Right hindlimb (tissue), 1 donor: ENCODE measurements at regions not wholly inside any gene's neighbourhood (a gene's known extent, or its start where the extent isn't known, plus 50 kb on each side); places are given as distances from the start of the nearest gene placed in this dataset.

Source experiments
- DNase-seq: peaks from one replicate; pipeline ENCODE4 v3.0.0-alpha.2; 2018

DNA sequence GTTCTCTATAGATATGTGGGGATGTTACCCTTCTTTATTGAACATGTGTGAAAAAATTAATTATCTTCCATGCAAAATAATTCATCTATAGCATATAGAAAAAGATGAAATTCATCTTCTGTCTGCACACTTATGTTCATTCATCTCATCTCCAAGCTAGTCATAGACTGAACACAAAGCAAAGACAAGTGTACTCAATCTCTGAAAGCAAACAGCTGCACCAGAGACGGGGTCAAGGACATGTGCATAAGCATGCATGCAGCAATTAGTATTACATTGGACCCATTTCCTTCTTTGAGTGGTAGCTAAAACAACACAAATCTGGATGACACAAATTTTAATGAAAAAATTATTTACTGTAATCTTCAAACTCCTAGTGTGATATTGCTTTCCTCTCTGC lies 547.0 kb upstream of the COX7C start:
- no peak for DNase-seq

- DNase-seq: no peak
These were observed 543.4 kb upstream of the COX7C start for GRCh38 chr5:86074297-86074696.

DNA sequence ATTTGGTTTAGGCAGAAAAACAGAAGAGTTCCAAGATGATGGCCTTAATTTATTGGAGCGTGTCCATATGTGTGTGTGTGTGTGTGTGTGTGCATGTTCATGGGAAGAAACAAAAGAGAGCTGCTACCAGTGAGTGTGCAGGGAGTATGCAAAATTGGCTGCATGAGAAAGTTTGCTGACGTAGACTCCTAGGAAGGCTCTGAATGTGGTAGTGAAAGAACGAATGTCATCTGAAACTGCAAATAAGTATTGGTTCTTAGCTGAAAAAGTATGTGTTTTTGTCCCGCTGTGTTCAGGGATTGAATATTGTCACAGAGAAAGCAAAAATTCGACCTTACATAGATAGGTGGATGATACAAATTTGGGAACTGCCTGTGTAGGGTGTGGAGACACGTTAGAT lies 542.6 kb upstream of the COX7C start:
- no peak for DNase-seq

DNA sequence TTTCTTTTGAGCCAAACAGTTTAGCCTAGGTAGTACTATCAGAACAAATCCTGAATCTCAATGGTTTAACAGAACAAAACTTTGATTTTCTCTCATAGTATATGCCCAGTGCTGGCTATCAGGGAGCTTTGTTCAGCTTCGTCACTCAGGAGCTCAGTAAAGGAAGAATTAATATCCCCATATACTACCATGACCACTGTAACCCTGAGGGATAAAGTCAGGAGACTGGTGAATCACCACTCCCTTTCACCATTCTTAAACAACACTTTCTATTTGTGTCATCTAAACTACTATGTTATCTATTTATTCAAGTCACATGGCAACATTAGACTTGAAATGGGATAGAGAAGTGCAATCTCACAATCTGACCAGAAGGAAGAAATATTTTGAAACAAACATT lies 522.6 kb upstream of the COX7C start:
- DNase-seq: no peak

- no peak for DNase-seq
These were observed 515.8 kb upstream of the COX7C start for GRCh38 chr5:86101966-86102365.

DNA sequence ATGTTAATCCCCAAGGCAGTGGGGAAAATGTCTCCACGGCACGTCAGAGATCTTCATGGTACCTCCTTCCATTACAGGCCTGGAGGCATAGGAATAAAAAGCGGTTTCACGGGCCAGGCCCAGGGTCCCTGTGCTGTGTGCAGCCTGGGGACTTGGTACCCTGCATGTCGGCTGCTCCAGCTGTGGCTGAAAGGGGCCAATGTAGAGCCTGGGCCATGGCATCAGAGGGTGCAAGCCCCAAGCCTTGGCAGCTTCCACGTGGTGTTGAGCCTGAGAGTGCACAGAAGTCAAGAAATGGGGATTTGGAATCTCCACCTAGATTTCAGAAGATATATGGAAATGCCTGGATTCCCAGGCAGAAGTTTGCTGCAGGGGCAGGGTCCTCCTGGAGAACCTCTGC lies 508.9 kb upstream of the COX7C start:
- DNase-seq: no peak

DNA sequence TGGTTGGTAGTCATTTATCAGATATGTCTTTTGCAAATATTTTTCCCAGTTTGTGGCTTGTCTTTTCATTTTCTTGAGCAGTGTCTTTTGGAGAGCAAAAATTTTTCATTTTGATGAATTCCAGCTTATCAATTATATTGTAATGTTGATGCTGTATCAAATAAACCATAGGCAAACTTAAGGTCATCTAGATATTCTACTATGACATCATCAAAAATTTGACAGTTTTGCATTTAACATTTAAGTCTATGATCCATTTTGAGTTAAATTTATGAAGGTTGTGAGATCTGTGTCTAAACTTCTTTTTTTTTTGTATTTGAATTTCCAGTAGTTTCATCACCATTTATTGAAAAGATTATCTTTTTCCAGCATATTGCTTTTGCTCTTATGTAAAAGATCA lies 505.5 kb upstream of the COX7C start:
- DNase-seq: no peak

DNA sequence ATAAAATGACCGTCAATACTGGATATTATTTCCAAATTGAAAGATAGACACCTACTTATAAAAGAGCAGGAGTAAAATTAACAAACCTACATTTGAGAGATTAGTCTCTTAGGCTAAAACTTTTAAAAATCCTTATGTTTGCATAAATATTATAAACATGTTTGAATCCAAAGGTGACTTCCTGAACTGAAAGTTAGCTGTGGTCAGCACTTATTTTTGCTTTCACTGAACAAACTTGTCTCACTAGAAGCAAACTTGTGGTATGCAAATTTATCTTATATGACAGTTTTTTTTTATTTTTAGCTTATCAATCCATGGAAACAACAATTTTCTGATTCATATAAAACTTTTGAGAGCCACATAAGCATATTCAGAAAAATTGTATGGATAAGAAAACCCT lies 502.6 kb upstream of the COX7C start:
- DNase-seq: no peak

GRCh38 chr5:86118542-86118941 lies 499.2 kb upstream of the COX7C start:
- DNase-seq: no peak

DNA sequence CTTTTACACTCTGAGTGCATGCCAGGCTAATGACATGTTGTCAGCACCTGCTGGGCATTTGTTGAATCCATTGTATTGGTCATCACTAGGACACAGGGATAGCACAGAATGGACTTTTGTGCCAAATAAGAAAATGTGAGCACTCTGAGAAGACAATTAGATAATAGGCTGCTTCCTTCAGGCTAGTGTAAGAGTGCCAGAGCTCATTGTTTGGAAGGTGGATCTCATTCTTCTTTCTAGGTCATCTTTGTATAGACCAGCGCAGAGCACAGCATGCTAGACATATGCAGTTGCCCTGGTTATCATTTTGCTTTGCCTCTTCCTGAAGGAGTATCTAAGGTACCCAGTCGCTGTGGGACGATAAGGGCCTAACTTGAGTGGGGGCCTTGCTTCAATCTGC lies 493.4 kb upstream of the COX7C start:
- no peak for DNase-seq

DNA sequence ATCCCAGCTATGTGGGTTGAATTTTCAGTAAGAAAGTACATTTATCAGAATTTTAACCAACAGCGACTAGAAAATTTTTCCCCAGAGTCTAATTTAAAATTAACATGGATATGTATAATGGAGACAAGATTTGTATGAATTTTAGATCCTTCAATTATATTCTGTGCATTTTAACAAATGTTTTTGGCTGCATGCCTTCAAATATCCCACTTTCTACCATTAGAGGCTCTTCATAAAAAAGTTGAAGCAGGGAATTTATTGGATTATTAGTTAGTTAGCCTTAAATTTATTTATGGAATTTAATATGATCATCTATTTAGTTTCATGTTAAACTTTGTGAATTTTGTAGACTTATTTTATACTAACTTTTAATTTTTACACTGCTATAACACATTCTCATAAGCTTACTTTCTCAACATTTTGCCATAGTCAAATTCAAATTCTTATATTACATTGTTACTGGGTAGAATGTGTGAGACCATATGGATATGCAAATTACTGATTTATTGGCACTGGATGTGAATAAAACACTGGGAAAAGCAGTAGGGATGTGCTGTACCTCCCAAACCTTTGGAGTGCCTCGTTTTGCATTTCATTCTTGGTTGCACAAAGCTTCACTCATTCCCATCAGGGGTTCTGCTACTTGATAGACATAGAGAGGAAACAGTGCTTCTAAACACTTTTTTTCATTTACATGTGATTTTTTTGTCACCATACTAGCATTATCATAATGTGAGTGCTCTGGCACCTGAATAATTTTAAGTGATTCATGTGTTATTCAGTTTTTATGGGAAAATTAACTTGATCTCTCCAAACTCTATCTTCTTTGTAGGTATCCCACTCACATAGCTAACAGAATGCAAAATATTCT lies 491.8 kb upstream of the COX7C start:
- no peak for DNase-seq

GRCh38 chr5:86127696-86128095 lies 490.0 kb upstream of the COX7C start:
- DNase-seq: no peak

DNA sequence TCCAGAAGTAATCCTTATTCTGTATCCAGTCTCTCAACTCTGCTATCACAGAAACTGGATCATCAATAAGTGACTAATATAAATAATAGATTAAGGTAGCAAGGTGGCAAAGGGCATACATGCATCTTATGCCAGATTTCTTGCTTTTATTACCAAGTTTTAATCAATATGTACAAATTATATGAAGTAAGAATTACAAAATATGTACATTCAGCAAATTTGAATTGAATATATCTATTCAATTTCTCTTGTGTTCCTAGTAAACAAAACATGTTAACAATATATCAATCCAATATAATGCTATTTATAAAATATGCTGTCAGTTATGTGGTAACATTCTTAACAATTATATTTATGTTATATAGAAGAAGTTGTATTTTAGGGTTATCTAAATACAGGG lies 488.7 kb upstream of the COX7C start:
- no peak for DNase-seq

GRCh38 chr5:86137297-86137696 lies 480.4 kb upstream of the COX7C start:
- DNase-seq: no peak

- DNase-seq: no peak
These were observed 473.9 kb upstream of the COX7C start for GRCh38 chr5:86143837-86144236.

DNA sequence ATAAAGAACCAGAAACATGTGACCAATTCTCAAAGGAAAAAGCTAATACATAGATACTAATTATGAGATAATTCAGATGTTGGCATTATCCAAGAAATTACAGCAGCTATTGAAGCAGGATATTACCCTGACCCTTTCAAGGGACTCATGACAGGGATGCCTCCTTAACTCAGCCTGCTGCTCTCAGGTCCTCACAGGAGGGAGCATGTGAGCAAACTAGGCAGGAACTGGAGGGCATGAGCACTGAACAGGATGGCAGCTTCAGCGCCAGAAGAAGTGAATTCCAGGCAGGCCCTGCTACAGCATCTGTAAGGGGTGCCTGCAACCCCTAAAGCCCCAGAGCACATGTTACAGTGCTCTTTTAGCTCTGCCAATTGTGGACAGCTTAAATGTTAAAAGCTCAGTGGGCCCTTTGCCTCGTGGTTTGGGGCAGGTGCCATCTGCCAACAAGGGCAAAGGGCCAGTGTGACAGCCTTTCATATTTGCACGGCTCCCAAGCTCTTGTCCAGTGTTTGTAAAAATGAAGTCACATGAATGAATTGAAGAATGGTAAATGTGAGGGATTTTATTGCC lies 464.7 kb upstream of the COX7C start:
- no peak for DNase-seq

DNA sequence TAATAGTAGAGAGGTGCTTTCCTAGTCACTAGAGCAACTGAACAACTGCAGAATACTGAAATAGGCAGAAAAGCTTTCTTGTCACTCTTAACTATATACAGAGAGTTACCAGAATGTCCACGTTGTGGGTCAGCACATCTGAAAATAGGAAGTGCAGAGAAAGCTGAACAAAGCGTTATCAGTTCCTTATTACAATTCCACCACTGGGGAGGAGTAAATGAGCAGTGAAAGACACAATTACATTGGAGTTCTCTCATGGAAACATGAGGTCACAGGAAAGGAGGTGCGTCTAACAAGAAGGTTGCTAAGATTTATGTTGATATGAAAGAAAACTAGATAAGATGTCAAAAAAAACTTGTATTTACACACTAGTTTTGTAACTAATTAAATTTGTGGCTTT lies 461.9 kb upstream of the COX7C start:
- DNase-seq: no peak

GRCh38 chr5:86170194-86170593 lies 447.5 kb upstream of the COX7C start:
- no peak for DNase-seq

GRCh38 chr5:86175224-86175623 lies 442.5 kb upstream of the COX7C start:
- no peak for DNase-seq

DNA sequence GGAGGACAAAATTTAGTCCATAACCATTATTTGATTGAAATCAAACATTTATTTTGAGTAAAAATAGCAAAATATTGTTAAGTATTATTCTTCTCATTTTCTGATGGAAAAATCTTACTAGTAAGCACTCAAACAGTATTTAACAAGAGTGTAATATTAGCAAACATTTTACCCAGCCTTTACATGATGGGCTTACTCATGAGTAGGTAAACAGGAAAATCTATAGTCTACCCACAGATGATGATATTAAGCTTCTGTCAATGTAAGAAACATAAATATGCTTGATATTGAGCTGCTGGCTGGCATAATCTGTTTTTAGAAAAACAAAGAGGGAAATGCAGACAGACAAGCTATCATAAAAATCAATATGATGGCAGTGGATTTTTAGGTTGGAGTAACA lies 418.5 kb upstream of the COX7C start:
- DNase-seq: no peak

DNA sequence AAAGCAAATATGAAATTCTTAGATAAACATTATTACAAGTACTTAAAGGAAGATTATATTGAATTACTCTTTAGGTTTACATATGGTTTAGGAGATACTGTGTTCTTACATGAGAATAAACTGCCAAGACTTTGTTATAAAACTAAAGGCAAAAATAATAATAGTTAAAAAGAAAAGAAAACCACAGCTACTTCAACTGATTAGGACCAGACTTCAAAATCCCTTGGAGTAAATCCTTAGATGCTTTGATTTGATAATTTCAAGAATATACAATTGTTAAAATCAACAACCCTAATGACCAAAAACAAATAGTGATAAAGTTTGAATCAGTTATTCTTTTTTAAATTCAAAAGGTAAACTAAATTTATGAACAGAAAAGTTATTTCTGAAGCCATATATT lies 389.6 kb upstream of the COX7C start:
- no peak for DNase-seq

DNA sequence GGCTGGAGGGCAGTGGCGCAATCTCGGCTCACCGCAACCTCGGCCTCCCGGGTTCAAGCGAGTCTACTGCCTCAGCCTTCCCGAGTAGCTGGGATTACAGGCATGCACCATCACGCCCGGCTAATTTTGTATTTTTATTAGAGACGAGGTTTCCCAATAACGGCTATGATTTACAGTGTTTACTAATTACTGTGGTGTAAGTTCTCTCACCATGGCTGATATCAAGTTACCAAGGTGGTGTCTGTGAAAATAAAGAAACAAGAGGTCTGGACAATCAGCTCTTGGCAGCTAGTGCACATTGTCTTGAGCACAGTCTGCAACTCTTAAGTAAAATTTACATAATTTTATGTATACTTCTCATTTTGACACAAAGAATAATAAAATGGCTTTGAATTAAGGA lies 385.5 kb upstream of the COX7C start:
- DNase-seq: no peak

DNA sequence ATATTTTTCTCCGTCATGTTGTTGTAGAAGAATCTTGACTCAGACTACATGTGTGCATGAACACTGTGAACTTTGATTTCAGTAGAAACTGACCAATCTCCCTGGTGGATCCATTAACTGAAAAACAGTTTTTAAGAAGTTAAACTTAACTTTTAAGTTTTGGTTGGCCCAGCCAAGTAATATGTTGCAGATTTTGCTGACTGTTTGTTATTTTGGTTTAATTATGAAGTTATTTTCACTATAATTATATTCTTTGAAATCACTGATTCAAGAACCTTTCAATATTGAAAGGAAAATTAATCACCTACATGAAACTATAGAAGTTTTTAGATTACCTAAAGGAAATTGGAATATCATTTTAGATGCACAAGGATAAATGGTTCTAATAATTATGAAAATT lies 373.6 kb upstream of the COX7C start:
- no peak for DNase-seq

DNA sequence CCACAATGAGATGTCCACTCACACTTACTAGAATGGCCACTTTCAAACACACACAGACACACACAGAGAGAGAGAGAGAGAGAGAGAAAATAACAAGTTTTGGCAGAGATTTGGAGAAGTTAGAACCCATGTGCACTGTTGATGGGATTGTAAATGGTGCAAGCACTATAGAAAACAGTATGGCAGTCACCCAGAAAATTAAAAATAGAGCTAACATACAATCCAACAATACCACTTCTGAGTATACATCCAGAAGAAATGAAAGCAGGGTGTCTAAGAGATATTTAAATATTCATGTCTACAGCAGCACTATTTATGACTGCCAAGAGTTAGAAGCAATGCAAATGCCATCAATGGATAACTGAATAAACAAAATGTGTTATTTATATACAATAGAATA lies 359.9 kb upstream of the COX7C start:
- DNase-seq: no peak
